ENCODE measurements at regions not wholly inside any gene's neighbourhood (a gene's known extent, or its start where the extent isn't known, plus 50 kb on each side); places are given as distances from the start of the nearest gene placed in this dataset.

- no peak for TF ChIP-seq CTCF (IDR thresholded peaks at IDR 0.05)
- TF ChIP-seq POLR2A (IDR thresholded peaks at IDR 0.05): no peak
These were observed 347.3 kb downstream of the CMPK2 start for GRCh38 chr2:6518361-6518760.

Data from esophagus squamous epithelium (tissue), 4 donors.